ENCODE measurements at regions not wholly inside any gene's neighbourhood (a gene's known extent, or its start where the extent isn't known, plus 50 kb on each side); places are given as distances from the start of the nearest gene placed in this dataset.

DNA sequence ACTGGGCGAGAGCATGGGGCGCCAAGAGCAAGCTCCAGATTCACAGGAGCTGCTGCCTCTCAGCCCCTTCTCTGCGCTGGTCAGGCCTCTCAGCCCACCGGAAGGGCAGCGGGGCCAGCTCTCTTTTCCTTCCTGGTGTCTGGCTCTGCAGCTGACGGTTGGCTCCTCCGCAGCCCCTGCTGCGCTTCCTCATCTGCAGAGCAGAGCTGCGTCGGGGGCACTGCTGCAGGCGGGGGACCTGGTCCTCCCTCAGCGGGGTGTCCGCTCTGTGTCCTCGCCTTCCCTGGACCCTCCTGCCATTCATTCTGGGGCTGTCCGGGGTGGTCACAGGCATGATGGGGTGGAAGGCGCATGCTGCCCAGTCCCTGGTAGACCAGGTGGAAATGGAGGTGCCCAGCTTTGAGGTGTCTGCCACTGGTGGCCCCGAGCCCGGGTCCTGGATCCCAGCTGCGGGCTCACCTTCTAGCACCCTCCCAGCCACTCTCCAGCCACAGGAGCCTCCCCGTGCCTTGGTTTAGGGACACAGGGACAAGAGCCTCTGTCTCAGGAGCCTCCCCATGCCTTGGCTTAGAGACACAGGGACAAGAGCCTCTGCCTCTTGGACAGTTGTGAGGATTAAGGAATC, 84.8 kb downstream of the IRF8 start:
- H3K4me3 ChIP-seq (replicated peaks in 1 of 3; ENCODE audit: insufficient read depth in 1 of 3, low read depth in 1 of 3, low read length in 3 of 3), result no peak overlapping the region
- H3K9ac ChIP-seq (replicated peaks; ENCODE audit: extremely low read depth, insufficient read depth, low read length), result no peak overlapping the region
- H3K27ac ChIP-seq (ENCODE audit: insufficient read depth, low read depth, low read length), result no peak overlapping the region
- intact Hi-C loops (cut with micrococcal nuclease), result no loop called here
- no peak overlapping the region for H2AFZ ChIP-seq (ENCODE audit: low read depth, low read length)
- no peaks in the 10 kb centered on the region for H3K79me2 ChIP-seq (ENCODE audit: control insufficient read depth, insufficient read depth, low read length)
- no peaks in the 10 kb centered on the region for H3K9me3 ChIP-seq (replicated peaks; ENCODE audit: control insufficient read depth, insufficient read depth, low read length)
- TF ChIP-seq EZH2 (IDR thresholded peaks at IDR 0.05; ENCODE audit: borderline replicate concordance, low read depth, low read length, severe bottlenecking) (no peak), JUN (IDR thresholded peaks at IDR 0.05; ENCODE audit: borderline replicate concordance, insufficient read depth, insufficient read length, low read depth) (no peak), POLR2AphosphoS5 (IDR thresholded peaks at IDR 0.05; ENCODE audit: insufficient read depth, low read depth, low read length) (no peak), GATA2 (IDR thresholded peaks at IDR 0.05; ENCODE audit: insufficient read depth, insufficient read length, low read depth, low read length) (no peak), POLR2A (IDR thresholded peaks at IDR 0.05; ENCODE audit: low read depth, low read length) (no peak), MYC (IDR thresholded peaks at IDR 0.05; ENCODE audit: low read depth, low read length) (no peak), FOS (IDR thresholded peaks at IDR 0.05; ENCODE audit: borderline replicate concordance, insufficient read depth, low read length) (no peak)
- TF ChIP-seq, protein P1, sequence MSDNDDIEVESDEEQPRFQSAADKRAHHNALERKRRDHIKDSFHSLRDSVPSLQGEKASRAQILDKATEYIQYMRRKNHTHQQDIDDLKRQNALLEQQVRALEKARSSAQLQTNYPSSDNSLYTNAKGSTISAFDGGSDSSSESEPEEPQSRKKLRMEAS (IDR thresholded peaks at IDR 0.05; ENCODE audit: insufficient read depth, insufficient read length), result no peak
- TF ChIP-seq, protein P2, sequence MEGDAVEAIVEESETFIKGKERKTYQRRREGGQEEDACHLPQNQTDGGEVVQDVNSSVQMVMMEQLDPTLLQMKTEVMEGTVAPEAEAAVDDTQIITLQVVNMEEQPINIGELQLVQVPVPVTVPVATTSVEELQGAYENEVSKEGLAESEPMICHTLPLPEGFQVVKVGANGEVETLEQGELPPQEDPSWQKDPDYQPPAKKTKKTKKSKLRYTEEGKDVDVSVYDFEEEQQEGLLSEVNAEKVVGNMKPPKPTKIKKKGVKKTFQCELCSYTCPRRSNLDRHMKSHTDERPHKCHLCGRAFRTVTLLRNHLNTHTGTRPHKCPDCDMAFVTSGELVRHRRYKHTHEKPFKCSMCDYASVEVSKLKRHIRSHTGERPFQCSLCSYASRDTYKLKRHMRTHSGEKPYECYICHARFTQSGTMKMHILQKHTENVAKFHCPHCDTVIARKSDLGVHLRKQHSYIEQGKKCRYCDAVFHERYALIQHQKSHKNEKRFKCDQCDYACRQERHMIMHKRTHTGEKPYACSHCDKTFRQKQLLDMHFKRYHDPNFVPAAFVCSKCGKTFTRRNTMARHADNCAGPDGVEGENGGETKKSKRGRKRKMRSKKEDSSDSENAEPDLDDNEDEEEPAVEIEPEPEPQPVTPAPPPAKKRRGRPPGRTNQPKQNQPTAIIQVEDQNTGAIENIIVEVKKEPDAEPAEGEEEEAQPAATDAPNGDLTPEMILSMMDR (IDR thresholded peaks at IDR 0.05; ENCODE audit: extremely low read depth in 1 of 2, insufficient read depth in 1 of 2, low read depth in 1 of 2, low read length in 2 of 2), result no peak
- DNase-seq (ENCODE audit: low read depth, low spot score) (no peak), FAIRE-seq (no peak)
- H3K9me1 ChIP-seq (replicated peaks; ENCODE audit: control insufficient read depth, extremely low read depth, insufficient read depth, low read length), result no peaks in the 10 kb centered on the region
- POLR2A ChIA-PET, result no interaction called here
- H3K4me1 ChIP-seq (ENCODE audit: control insufficient read depth, extremely low read depth, insufficient read depth, low read length), result no peaks in the 10 kb centered on the region
- dilution Hi-C loops (cut with MboI; ENCODE audit: extremely low pct_ligation_motif_present, low sequenced_read_pairs), result no loop called here
- no peaks in the 10 kb centered on the region for H4K20me1 ChIP-seq (replicated peaks; ENCODE audit: control insufficient read depth, extremely low read depth, insufficient read depth, low read length)
- BruUV-seq (replicated peaks), result no TSS peak
- no peak overlapping the region for H3K4me2 ChIP-seq (ENCODE audit: insufficient read depth, low read length)
- CTCF ChIA-PET, result interaction anchor here (1.5 to 14.3 kb wide), 2 partner anchors 105 to 162 kb away, joined by 5 to 564 read pairs; no protein-coding TSS in a partner anchor
- no peaks in the 10 kb centered on the region for H3K36me3 ChIP-seq (ENCODE audit: control insufficient read depth in 2 of 2, extremely low read depth in 1 of 2, insufficient read depth in 2 of 2, low read length in 2 of 2)
- peaks cover 0 to 5% of the 10 kb centered on the region in 2 experiments for H3K27me3 ChIP-seq (ENCODE audit: control insufficient read depth in 2 of 2, insufficient read depth in 2 of 2, low read length in 2 of 2)

All from endothelial cell of umbilical vein (primary cell).